ENCODE measurements at regions not wholly inside any gene's neighbourhood (a gene's known extent, or its start where the extent isn't known, plus 50 kb on each side); places are given as distances from the start of the nearest gene placed in this dataset.

DNA sequence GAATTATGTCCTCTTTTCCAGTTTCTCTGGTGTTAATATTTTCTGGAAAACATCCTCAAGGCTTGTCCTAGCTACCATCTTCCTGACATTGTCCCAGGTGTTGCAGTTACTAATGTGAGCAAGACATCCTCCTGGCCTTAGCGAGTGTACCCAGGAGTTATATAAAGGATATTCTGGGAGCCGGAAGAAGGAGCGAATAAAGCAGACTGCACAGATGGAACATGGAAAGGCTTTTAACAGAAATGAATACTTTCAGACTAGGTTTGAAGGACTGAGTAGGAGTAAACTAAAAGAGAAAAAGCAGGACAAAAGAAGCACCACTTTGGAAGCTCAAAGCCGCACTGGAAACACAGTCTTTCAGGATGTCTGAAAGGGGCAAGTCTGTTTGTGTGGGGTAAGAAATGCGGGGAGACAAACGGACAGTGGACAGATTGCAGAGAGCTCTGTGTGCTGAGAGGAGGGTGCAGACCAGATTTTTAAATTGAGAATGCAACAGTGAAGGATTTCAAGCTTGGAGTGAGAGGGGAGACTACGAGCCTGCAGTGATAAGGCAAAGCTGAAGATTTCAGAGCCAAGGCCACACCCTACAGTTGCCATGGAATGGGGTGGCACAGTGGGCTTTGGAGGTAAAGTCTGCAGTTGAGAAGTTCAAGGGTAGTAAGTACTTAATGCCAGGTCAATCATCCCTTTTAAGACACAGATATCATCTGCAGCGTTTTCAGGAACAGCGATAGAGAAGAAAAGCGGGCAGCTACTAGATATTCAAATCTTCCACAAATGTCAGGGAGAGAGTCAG lies 94.1 kb upstream of the TAF11L2 start:
- intact Hi-C loops (cut with micrococcal nuclease), result no loop called here
- Mint-ChIP-seq H3K27me3 (ENCODE audit: low read depth in 2 of 2) (no peaks in the 10 kb centered on the region), H3K9me3 (peaks cover 5 to 11% of the 10 kb centered on the region in 2 donors), H3K36me3 (no peaks in the 10 kb centered on the region), H3K4me1 (no peaks in the 10 kb centered on the region), H3K4me3 (no peak overlapping the region), H3K27ac (no peak overlapping the region)
- TF ChIP-seq, protein P1, sequence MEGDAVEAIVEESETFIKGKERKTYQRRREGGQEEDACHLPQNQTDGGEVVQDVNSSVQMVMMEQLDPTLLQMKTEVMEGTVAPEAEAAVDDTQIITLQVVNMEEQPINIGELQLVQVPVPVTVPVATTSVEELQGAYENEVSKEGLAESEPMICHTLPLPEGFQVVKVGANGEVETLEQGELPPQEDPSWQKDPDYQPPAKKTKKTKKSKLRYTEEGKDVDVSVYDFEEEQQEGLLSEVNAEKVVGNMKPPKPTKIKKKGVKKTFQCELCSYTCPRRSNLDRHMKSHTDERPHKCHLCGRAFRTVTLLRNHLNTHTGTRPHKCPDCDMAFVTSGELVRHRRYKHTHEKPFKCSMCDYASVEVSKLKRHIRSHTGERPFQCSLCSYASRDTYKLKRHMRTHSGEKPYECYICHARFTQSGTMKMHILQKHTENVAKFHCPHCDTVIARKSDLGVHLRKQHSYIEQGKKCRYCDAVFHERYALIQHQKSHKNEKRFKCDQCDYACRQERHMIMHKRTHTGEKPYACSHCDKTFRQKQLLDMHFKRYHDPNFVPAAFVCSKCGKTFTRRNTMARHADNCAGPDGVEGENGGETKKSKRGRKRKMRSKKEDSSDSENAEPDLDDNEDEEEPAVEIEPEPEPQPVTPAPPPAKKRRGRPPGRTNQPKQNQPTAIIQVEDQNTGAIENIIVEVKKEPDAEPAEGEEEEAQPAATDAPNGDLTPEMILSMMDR (IDR thresholded peaks at IDR 0.05), result no peak
- 85% methylated on average over 10 of the region's 10 CpGs for WGBS (ENCODE audit: insufficient coverage)
- ATAC-seq, result no peak
- no peaks in the 10 kb centered on the region for H3K4me1 ChIP-seq (ENCODE audit: control insufficient read depth, insufficient read depth, low read length)
- no peaks in the 10 kb centered on the region for H3K27me3 ChIP-seq (ENCODE audit: control insufficient read depth, insufficient read depth, low read length)
- no peaks in the 10 kb centered on the region for H3K9me3 ChIP-seq (ENCODE audit: control insufficient read depth, insufficient read depth, low read length)
- no peak overlapping the region for H3K27ac ChIP-seq (ENCODE audit: low read length)
- no peak overlapping the region for H3K4me3 ChIP-seq (ENCODE audit: low read length)
- no peak for DNase-seq
- H3K36me3 ChIP-seq (ENCODE audit: control insufficient read depth, insufficient read depth, low read length), result no peaks in the 10 kb centered on the region

GRCh38 chr5:17405976-17406375 lies 92.1 kb upstream of the TAF11L2 start:
- Mint-ChIP-seq H3K4me3 (no peak overlapping the region), H3K9me3 (peaks cover 5 to 9% of the 10 kb centered on the region in 2 donors), H3K4me1 (no peaks in the 10 kb centered on the region), H3K27me3 (ENCODE audit: low read depth in 2 of 2) (no peaks in the 10 kb centered on the region), H3K27ac (no peak overlapping the region), H3K36me3 (no peaks in the 10 kb centered on the region)
- Histone ChIP-seq H3K4me1 (ENCODE audit: control insufficient read depth, insufficient read depth, low read length) (no peaks in the 10 kb centered on the region), H3K36me3 (ENCODE audit: control insufficient read depth, insufficient read depth, low read length) (no peaks in the 10 kb centered on the region), H3K27me3 (ENCODE audit: control insufficient read depth, insufficient read depth, low read length) (no peaks in the 10 kb centered on the region), H3K27ac (ENCODE audit: low read length) (no peak overlapping the region), H3K4me3 (ENCODE audit: low read length) (no peak overlapping the region), H3K9me3 (ENCODE audit: control insufficient read depth, insufficient read depth, low read length) (no peaks in the 10 kb centered on the region)
- TF ChIP-seq, protein P1 (IDR thresholded peaks at IDR 0.05), result no peak
- no peak for DNase-seq
- WGBS (ENCODE audit: insufficient coverage), result 94% methylated on average over 1 of the region's 2 CpGs
- ATAC-seq, result no peak
- intact Hi-C loops (cut with micrococcal nuclease), result no loop called here

DNA sequence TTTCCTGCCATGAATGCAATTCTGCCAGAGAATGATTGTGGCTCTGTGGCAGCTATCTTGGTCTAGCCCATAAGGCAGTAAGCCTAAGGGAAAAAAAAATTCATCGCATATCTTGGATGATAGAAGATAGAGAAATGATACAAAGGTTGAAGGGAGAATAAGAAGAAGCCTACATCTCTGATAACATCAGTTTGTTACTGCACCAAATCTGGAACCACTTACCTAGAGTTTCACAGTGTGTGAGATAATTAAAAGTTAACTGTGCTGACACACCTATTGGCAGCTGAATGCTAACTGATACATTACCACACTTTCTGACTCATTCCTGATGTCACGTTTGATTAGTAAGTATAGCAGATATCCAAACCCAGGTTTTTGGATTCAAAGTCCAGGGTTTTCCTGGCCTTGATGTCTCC lies 91.6 kb upstream of the TAF11L2 start:
- intact Hi-C loops (cut with micrococcal nuclease), result no loop called here
- ATAC-seq (no peak), DNase-seq (no peak)
- Mint-ChIP-seq H3K4me1 (no peaks in the 10 kb centered on the region), H3K27me3 (ENCODE audit: low read depth in 2 of 2) (no peaks in the 10 kb centered on the region), H3K9me3 (peaks cover 5 to 9% of the 10 kb centered on the region in 2 donors), H3K4me3 (no peak overlapping the region), H3K36me3 (no peaks in the 10 kb centered on the region), H3K27ac (no peak overlapping the region)
- TF ChIP-seq, protein P1 (IDR thresholded peaks at IDR 0.05), result no peak
- 82% methylated on average over 2 of the region's 2 CpGs for WGBS (ENCODE audit: insufficient coverage)
- Histone ChIP-seq H3K36me3 (ENCODE audit: control insufficient read depth, insufficient read depth, low read length) (no peaks in the 10 kb centered on the region), H3K27ac (ENCODE audit: low read length) (no peak overlapping the region), H3K27me3 (ENCODE audit: control insufficient read depth, insufficient read depth, low read length) (no peaks in the 10 kb centered on the region), H3K4me3 (ENCODE audit: low read length) (no peak overlapping the region), H3K4me1 (ENCODE audit: control insufficient read depth, insufficient read depth, low read length) (no peaks in the 10 kb centered on the region), H3K9me3 (ENCODE audit: control insufficient read depth, insufficient read depth, low read length) (no peaks in the 10 kb centered on the region)
